ENCODE measurements at regions not wholly inside any gene's neighbourhood (a gene's known extent, or its start where the extent isn't known, plus 50 kb on each side); places are given as distances from the start of the nearest gene placed in this dataset.

DNA sequence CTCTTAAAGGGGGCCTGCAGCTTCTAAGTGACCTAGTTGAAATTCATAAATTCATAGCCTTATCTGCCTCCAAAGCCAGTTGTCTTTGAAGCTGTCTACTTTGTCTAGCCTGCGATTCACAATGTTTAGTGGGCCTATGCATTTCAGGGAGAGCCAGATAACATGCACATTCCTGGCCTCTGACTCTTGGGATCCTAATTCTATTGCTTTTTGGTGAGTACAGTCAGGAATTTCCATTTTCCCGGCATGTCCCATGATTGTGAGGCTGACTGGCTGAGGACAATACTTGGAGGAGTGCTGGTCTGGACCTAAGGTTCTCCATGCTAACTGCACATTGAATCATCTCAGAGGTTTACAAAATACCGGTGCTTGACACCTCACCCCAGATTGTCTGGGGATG lies 155.0 kb downstream of the MSL3 start:
- TF ChIP-seq CTCF (IDR thresholded peaks at IDR 0.05; ENCODE audit: borderline replicate concordance, extremely low read depth, low read length, poor library complexity, severe bottlenecking) (no peak), EZH2 (IDR thresholded peaks at IDR 0.05; ENCODE audit: borderline replicate concordance, low read depth, low read length, severe bottlenecking) (no peak)

Data from DND-41 (cell line).